ENCODE measurements at regions not wholly inside any gene's neighbourhood (a gene's known extent, or its start where the extent isn't known, plus 50 kb on each side); places are given as distances from the start of the nearest gene placed in this dataset.

DNA sequence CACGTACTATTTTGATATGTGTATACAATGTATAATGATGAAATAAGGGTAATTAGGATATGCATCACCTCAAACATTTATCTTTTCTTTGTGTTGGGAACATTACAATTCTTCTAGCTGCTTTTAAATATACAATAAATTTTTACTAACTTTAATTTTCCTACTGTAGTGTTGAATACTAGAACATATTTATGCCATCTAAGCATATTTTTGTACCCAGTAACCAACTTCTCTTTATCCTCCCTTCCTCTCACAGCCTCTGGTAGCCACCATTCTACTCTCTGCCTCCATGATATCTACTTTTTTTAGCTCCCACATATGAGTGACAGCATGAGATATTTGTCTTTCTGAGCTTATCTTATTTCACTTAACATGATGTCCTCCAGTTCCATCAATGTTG is 468.0 kb downstream of the COL11A1 start:
- DNase-seq (ENCODE audit: low read depth in 2 of 2) = no peak
- no peak overlapping the region for H3K4me3 ChIP-seq (replicated peaks in 1 of 2; ENCODE audit: low read depth in 2 of 2, low read length in 2 of 2)
- TF ChIP-seq, protein P1, sequence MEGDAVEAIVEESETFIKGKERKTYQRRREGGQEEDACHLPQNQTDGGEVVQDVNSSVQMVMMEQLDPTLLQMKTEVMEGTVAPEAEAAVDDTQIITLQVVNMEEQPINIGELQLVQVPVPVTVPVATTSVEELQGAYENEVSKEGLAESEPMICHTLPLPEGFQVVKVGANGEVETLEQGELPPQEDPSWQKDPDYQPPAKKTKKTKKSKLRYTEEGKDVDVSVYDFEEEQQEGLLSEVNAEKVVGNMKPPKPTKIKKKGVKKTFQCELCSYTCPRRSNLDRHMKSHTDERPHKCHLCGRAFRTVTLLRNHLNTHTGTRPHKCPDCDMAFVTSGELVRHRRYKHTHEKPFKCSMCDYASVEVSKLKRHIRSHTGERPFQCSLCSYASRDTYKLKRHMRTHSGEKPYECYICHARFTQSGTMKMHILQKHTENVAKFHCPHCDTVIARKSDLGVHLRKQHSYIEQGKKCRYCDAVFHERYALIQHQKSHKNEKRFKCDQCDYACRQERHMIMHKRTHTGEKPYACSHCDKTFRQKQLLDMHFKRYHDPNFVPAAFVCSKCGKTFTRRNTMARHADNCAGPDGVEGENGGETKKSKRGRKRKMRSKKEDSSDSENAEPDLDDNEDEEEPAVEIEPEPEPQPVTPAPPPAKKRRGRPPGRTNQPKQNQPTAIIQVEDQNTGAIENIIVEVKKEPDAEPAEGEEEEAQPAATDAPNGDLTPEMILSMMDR (IDR thresholded peaks at IDR 0.05; ENCODE audit: low read depth, low read length) = no peak

DNA sequence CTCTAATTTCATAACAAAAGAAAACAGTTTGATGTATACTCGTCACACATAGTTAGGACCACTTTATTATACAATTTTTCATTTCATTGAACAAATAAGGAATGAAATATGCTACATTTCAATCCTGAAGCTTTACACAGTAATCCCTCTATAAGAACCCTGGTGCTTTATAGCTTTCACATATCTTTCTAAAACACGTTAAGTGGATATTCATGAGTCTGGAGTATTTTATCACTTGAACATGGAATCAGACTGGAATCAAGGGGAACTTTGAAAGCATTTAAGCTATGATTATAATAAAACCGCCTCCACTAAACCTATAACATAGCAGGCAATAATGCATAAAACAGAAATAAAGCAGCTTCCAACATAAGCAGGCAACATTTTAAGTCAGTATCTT is 476.6 kb downstream of the COL11A1 start:
- H3K4me3 ChIP-seq (replicated peaks in 1 of 2; ENCODE audit: low read depth in 2 of 2, low read length in 2 of 2) = no peak overlapping the region
- DNase-seq (ENCODE audit: low read depth in 2 of 2) = no peak
- TF ChIP-seq, protein P1 (IDR thresholded peaks at IDR 0.05; ENCODE audit: low read depth, low read length) = no peak

DNA sequence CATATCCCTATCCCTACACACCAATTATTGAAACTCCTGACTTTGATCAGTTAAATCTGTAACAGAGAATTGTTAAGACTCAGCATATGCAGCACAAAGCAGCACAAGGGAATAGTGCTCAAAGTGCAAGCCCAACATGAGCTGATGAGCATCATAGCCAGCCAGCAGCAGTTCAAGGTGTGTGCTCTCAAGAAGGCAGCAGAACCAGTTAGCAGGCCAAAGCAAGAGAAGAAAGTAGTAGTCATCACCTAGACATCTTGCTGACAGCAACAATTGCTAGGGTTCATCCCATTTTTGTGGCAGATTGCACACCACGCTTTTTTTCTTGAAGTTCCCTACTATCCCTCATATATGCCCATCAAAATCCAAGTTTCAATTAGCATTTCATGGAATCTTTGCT is 478.3 kb downstream of the COL11A1 start:
- TF ChIP-seq, protein P1 (IDR thresholded peaks at IDR 0.05; ENCODE audit: low read depth, low read length) = no peak
- no peak for DNase-seq (ENCODE audit: low read depth in 2 of 2)
- H3K4me3 ChIP-seq (replicated peaks in 1 of 2; ENCODE audit: low read depth in 2 of 2, low read length in 2 of 2) = no peak overlapping the region

DNA sequence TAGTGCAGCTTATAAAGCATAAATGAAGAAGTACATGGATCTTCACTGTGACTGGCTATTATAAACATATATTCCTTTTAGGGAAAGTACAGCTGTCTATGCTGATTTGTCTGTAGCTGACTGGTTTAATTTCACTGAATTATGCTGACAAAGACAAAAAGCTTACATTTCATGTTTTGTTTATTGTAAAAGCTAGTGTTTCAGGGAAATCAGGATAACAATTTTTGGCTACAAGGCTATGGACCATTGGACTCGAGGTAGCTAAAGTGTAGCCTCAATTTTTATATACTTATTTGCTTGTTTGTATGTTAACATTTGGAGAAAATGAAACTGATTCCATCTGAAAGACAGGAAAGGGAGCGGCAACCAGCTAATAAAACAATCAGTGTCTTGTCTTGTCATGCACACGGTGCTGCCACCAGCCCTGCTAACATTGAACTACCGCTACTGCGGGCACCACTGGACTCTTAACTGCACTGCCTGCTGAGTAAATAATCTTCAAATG is 480.2 kb downstream of the COL11A1 start:
- TF ChIP-seq, protein P1 (IDR thresholded peaks at IDR 0.05; ENCODE audit: low read depth, low read length) = no peak
- DNase-seq (ENCODE audit: low read depth in 2 of 2) = peak in 1 of 2 donors; percentile 1
- no peak overlapping the region for H3K4me3 ChIP-seq (replicated peaks in 1 of 2; ENCODE audit: low read depth in 2 of 2, low read length in 2 of 2)

DNA sequence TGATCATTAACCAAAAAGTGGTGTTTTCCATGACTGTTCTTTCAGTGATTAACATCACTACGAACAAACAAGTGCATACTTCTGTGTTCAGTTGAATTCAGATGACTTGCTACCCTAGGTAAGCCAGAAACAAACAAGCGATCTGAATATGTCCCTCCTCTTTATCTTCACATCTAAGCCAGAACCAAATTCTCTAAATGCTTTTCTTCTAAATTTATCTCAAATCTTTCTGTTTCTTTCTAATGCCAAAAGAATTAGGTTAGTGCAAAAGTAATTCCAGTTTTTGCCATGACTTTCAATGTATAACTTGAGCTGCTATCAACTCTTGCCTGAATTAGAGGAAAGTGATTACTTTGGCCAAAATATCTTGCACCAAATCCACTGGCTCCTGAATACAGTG is 481.2 kb downstream of the COL11A1 start:
- H3K4me3 ChIP-seq (replicated peaks in 1 of 2; ENCODE audit: low read depth in 2 of 2, low read length in 2 of 2) = no peak overlapping the region
- no peak for DNase-seq (ENCODE audit: low read depth in 2 of 2)
- TF ChIP-seq, protein P1 (IDR thresholded peaks at IDR 0.05; ENCODE audit: low read depth, low read length) = no peak

DNA sequence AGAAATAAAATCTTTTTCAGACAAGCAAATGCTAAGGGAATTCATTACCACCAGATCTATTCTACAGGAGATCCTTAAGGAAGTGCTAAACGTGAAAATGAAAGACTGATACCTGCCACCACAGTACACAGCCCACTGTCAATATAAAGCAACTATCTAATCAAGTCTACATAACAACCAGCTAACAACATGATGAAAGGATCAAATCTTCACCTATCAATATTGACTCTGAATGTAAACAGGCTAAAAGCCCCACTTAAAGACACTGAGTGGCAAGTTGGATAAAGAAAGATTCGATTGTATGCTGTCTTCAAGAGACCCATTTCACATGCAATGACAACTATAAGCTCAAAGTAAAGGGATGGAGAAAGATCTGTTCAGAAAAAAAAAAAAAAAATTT is 492.4 kb downstream of the COL11A1 start:
- no peak overlapping the region for H3K4me3 ChIP-seq (replicated peaks in 1 of 2; ENCODE audit: low read depth in 2 of 2, low read length in 2 of 2)
- TF ChIP-seq, protein P1 (IDR thresholded peaks at IDR 0.05; ENCODE audit: low read depth, low read length) = no peak
- DNase-seq (ENCODE audit: low read depth in 2 of 2) = no peak

DNA sequence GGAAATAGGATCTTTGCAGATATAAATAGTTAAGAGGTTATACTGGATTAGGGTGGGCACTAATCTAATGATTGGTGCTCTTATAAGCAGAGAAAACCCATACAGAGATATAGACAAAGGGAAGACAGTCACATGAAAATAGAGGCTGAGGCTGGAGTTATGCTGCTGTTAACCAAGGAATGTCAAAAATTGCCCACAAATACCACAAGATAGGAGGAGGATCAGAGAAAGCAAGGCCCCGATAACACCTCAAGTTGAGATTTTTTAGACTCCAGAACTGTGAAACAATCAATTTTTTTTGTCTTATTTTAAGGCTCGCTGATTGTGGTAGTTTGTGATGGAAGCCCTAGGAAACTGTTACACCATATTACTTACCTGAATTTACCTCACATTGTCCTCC is 513.2 kb downstream of the COL11A1 start:
- no peak overlapping the region for H3K4me3 ChIP-seq (replicated peaks in 1 of 2; ENCODE audit: low read depth in 2 of 2, low read length in 2 of 2)
- TF ChIP-seq, protein P1 (IDR thresholded peaks at IDR 0.05; ENCODE audit: low read depth, low read length) = no peak
- DNase-seq (ENCODE audit: low read depth in 2 of 2) = no peak

Measured in cardiac fibroblast (primary cell).